Mesenchymal stem cell (in vitro differentiated cells and primary cell): ENCODE measurements at regions not wholly inside any gene's neighbourhood (a gene's known extent, or its start where the extent isn't known, plus 50 kb on each side); places are given as distances from the start of the nearest gene placed in this dataset.

Experiments
- DNase-seq: peaks from one replicate; pipeline ENCODE4 v3.0.0-alpha.2; 2013
- H2AFZ ChIP-seq: one replicate; pipeline ENCODE4 v1.6.1; 2013; ENCODE audit warnings: low read depth, mild to moderate bottlenecking, control low read depth, inconsistent platforms, low read length, moderate library complexity
- H2AK5ac ChIP-seq: 2 replicates; pipeline ENCODE4 v1.6.1; 2013; ENCODE audit warnings: low read length, moderate library complexity, mild to moderate bottlenecking, inconsistent platforms; ENCODE audit not compliant: severe bottlenecking
- H2BK120ac ChIP-seq: one replicate; pipeline ENCODE4 v1.6.1; 2013; ENCODE audit warnings: low read depth, mild to moderate bottlenecking, inconsistent platforms, low read length, moderate library complexity
- H2BK12ac ChIP-seq, 2 experiments: one replicate each; pipeline ENCODE4 v1.6.1; 2013; ENCODE audit warnings: inconsistent platforms in 2 of 2, low read length in 2 of 2, mild to moderate bottlenecking in 2 of 2, moderate library complexity in 2 of 2, control low read depth in 1 of 2
- H2BK15ac ChIP-seq: one replicate; pipeline ENCODE4 v1.6.1; 2013; ENCODE audit warnings: mild to moderate bottlenecking, low read depth, inconsistent platforms; ENCODE audit not compliant: poor library complexity, severe bottlenecking
- H2BK5ac ChIP-seq: 2 replicates; pipeline ENCODE4 v1.6.1; 2013; ENCODE audit warnings: low read depth, mild to moderate bottlenecking, low read length, control low read depth, inconsistent platforms; ENCODE audit not compliant: poor library complexity, severe bottlenecking
- H3K14ac ChIP-seq, 2 experiments: one replicate each; pipeline ENCODE4 v1.6.1; 2013; ENCODE audit warnings: inconsistent platforms in 2 of 2, low read length in 2 of 2, control low read depth in 1 of 2, mild to moderate bottlenecking in 1 of 2, moderate library complexity in 1 of 2
- H3K18ac ChIP-seq, 2 experiments: one replicate each; pipeline ENCODE4 v1.6.1; 2013; ENCODE audit warnings: inconsistent platforms in 2 of 2, low read length in 2 of 2, control low read depth in 1 of 2, low read depth in 1 of 2, mild to moderate bottlenecking in 1 of 2
- H3K23ac ChIP-seq, 2 experiments: one replicate each; pipeline ENCODE4 v1.6.1; 2013; ENCODE audit warnings: inconsistent platforms in 2 of 2, low read length in 2 of 2, mild to moderate bottlenecking in 2 of 2, moderate library complexity in 2 of 2, control low read depth in 1 of 2
- H3K27ac ChIP-seq: 2 replicates; pipeline ENCODE4 v1.5.1; 2013; ENCODE audit warnings: mild to moderate bottlenecking, moderate library complexity, low read length, control low read depth, inconsistent platforms; ENCODE audit not compliant: poor library complexity, severe bottlenecking
- H3K27me3 ChIP-seq, 2 experiments: 2 replicates each; pipeline versions ENCODE4 v1.6.1 to v1.7.0; 2013; ENCODE audit warnings: low read length in 2 of 2, mild to moderate bottlenecking in 2 of 2, moderate library complexity in 2 of 2, control low read depth in 1 of 2, inconsistent platforms in 1 of 2; ENCODE audit not compliant: control insufficient read depth in 1 of 2, insufficient read depth in 1 of 2
- H3K36me3 ChIP-seq, 2 experiments: 2 replicates each; pipeline versions ENCODE4 v1.6.1 to v1.7.0; 2013; ENCODE audit warnings: low read length in 2 of 2, control low read depth in 1 of 2, inconsistent platforms in 1 of 2, low read depth in 1 of 2, mild to moderate bottlenecking in 1 of 2; ENCODE audit not compliant: insufficient read depth in 2 of 2, control insufficient read depth in 1 of 2
- H3K4ac ChIP-seq, 2 experiments: one replicate each; pipeline ENCODE4 v1.6.1; 2013; ENCODE audit warnings: inconsistent platforms in 2 of 2, low read length in 2 of 2, mild to moderate bottlenecking in 2 of 2, moderate library complexity in 2 of 2, control low read depth in 1 of 2, low read depth in 1 of 2
- H3K4me1 ChIP-seq: 2 replicates; pipeline ENCODE4 v1.6.1; 2013; ENCODE audit warnings: low read depth, low read length, control low read depth; ENCODE audit not compliant: control insufficient read depth, insufficient read depth
- H3K4me2 ChIP-seq: 2 replicates; pipeline ENCODE4 v1.6.1; 2013; ENCODE audit warnings: low read length, mild to moderate bottlenecking, inconsistent platforms; ENCODE audit not compliant: poor library complexity, severe bottlenecking
- H3K4me3 ChIP-seq, 2 experiments: 2 replicates each; pipeline versions ENCODE4 v1.5.1 to v1.7.0; 2013; ENCODE audit warnings: low read length in 2 of 2, mild to moderate bottlenecking in 2 of 2, control low read depth in 1 of 2, low read depth in 1 of 2; ENCODE audit not compliant: insufficient read depth in 1 of 2
- H3K79me1 ChIP-seq: replicated peaks from 2 replicates; pipeline ENCODE4 v1.6.1; 2013; ENCODE audit warnings: mild to moderate bottlenecking, control low read depth, low read length, inconsistent platforms; ENCODE audit not compliant: poor library complexity, severe bottlenecking
- H3K9ac ChIP-seq: 2 replicates; pipeline ENCODE4 v1.7.0; 2013; ENCODE audit warnings: mild to moderate bottlenecking, low read length, moderate library complexity
- H3K9me3 ChIP-seq: 2 replicates; pipeline ENCODE4 v1.7.0; 2013; ENCODE audit warnings: mild to moderate bottlenecking, low read length; ENCODE audit not compliant: control insufficient read depth
- H4K8ac ChIP-seq: one replicate; pipeline ENCODE4 v1.6.1; 2013; ENCODE audit warnings: inconsistent platforms, mild to moderate bottlenecking, low read length, moderate library complexity
- H4K91ac ChIP-seq: one replicate; pipeline ENCODE4 v1.6.1; 2013; ENCODE audit warnings: mild to moderate bottlenecking, low read length, inconsistent platforms
- WGBS: methylation state at CpG from one replicate; pipeline ENCODE4 v1.1.7; 2013; ENCODE audit warnings: mixed read lengths; 5-methylcytosine and 5-hydroxymethylcytosine counted together

GRCh38 chr12:77225373-77225772 is 160.0 kb upstream of the E2F7 start:
- no peak overlapping the region for H3K4me3 ChIP-seq
- H3K14ac ChIP-seq: no peak overlapping the region
- no peak overlapping the region for H3K4ac ChIP-seq

GRCh38 chr12:77224346-77224745 is 159.0 kb upstream of the E2F7 start:
- Histone ChIP-seq H2BK12ac (no peak overlapping the region), H3K79me1 (no peaks in the 10 kb centered on the region), H3K14ac (no peak overlapping the region), H3K4me2 (no peak overlapping the region), H3K27ac (no peak overlapping the region), H4K8ac (no peak overlapping the region), H3K36me3 (no peaks in the 10 kb centered on the region), H2BK15ac (no peak overlapping the region), H3K18ac (no peak overlapping the region), H4K91ac (no peak overlapping the region), H3K9me3 (no peaks in the 10 kb centered on the region), H3K4ac (no peak overlapping the region), H3K27me3 (no peaks in the 10 kb centered on the region), H3K9ac (no peak overlapping the region), H2AFZ (no peak overlapping the region), H2BK5ac (no peak overlapping the region), H3K4me3 (no peak overlapping the region), H3K4me1 (peaks cover 1% of the 10 kb centered on the region), H3K23ac (no peak overlapping the region), H2AK5ac (no peak overlapping the region), H2BK120ac (no peak overlapping the region)
- 82% methylated on average over 1 of the region's 2 CpGs for WGBS
- DNase-seq: no peak

More at GRCh38 chr12:77225373-77225772, 160.0 kb upstream of the E2F7 start:
- Histone ChIP-seq H3K27ac (no peak overlapping the region), H2BK15ac (no peak overlapping the region), H2AFZ (no peak overlapping the region), H4K91ac (no peak overlapping the region), H2BK5ac (no peak overlapping the region), H3K27me3 (no peaks in the 10 kb centered on the region), H3K9ac (no peak overlapping the region), H3K36me3 (no peaks in the 10 kb centered on the region), H3K4me1 (peaks cover 1% of the 10 kb centered on the region), H3K23ac (no peak overlapping the region), H3K79me1 (no peaks in the 10 kb centered on the region), H2BK120ac (no peak overlapping the region), H3K9me3 (no peaks in the 10 kb centered on the region), H2BK12ac (no peak overlapping the region), H3K4me2 (no peak overlapping the region), H3K18ac (no peak overlapping the region), H2AK5ac (no peak overlapping the region), H4K8ac (no peak overlapping the region)
- WGBS: 84% methylated on average over 4 of the region's 4 CpGs
- DNase-seq: no peak

GRCh38 chr12:77222336-77222735 is 157.0 kb upstream of the E2F7 start:
- no peak overlapping the region for H3K4me3 ChIP-seq
- 93% methylated on average over 2 of the region's 2 CpGs for WGBS
- H3K27me3 ChIP-seq: no peaks in the 10 kb centered on the region
- H3K14ac ChIP-seq: no peak overlapping the region
- no peak overlapping the region for H3K9ac ChIP-seq
- no peak overlapping the region for H3K18ac ChIP-seq
- no peak overlapping the region for H4K91ac ChIP-seq
- no peak overlapping the region for H2BK12ac ChIP-seq
- no peak overlapping the region for H3K4me2 ChIP-seq
- H3K23ac ChIP-seq: no peak overlapping the region
- H2BK5ac ChIP-seq: no peak overlapping the region
- H3K27ac ChIP-seq: no peak overlapping the region
- no peaks in the 10 kb centered on the region for H3K9me3 ChIP-seq
- H3K79me1 ChIP-seq: no peaks in the 10 kb centered on the region
- H2BK15ac ChIP-seq: no peak overlapping the region
- H2BK120ac ChIP-seq: no peak overlapping the region
- H3K36me3 ChIP-seq: no peaks in the 10 kb centered on the region
- H2AFZ ChIP-seq: no peak overlapping the region
- no peak overlapping the region for H3K4ac ChIP-seq
- no peak overlapping the region for H4K8ac ChIP-seq
- H3K4me1 ChIP-seq: peaks cover 3% of the 10 kb centered on the region
- H2AK5ac ChIP-seq: no peak overlapping the region
- DNase-seq: no peak

GRCh38 chr12:77220586-77220985 is 155.2 kb upstream of the E2F7 start:
- Histone ChIP-seq H3K4me2 (no peak overlapping the region), H3K23ac (no peak overlapping the region), H3K27ac (no peak overlapping the region), H3K27me3 (no peaks in the 10 kb centered on the region), H3K4me3 (no peak overlapping the region), H2AFZ (no peak overlapping the region), H3K18ac (no peak overlapping the region), H3K14ac (no peak overlapping the region), H3K4ac (no peak overlapping the region), H3K9ac (no peak overlapping the region), H2BK120ac (no peak overlapping the region), H3K4me1 (peaks cover 3% of the 10 kb centered on the region), H2BK5ac (no peak overlapping the region), H2AK5ac (no peak overlapping the region), H4K91ac (no peak overlapping the region), H3K9me3 (no peaks in the 10 kb centered on the region), H3K36me3 (no peaks in the 10 kb centered on the region), H2BK15ac (no peak overlapping the region), H2BK12ac (no peak overlapping the region), H4K8ac (no peak overlapping the region), H3K79me1 (no peaks in the 10 kb centered on the region)
- no peak for DNase-seq
- WGBS: 60% methylated on average over 1 of the region's 1 CpG
